ENCODE measurements at regions not wholly inside any gene's neighbourhood (a gene's known extent, or its start where the extent isn't known, plus 50 kb on each side); places are given as distances from the start of the nearest gene placed in this dataset.

- WGBS, 3 donors, result 79 to 88% (median 85%) methylated on average over 4 of the region's 4 CpGs
- intact Hi-C loops (cut with DNase I), result no loop called here
These were observed 479.8 kb upstream of the MKI67 start for GRCh38 chr10:128606055-128606454.

DNA sequence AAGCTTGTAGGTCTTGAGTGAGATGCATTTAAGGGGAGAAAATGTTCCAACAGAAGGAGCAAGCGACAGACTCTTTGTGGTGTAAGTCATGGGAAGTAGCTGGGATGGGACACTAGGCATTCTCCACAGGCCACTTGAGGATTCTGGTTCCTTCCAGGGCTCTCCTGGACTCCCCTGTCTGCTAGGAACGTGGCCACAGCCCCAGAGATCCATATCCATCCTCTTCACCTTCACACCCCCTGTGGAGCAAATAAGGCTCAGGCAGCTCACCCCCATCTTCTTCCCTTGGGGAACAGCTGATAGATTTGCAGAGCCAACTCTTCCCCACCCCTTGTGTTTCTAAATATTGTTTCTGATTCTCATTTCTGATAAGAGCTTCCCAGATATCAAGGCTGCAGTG lies 482.6 kb upstream of the MKI67 start:
- Histone ChIP-seq H3K4me3 (no peak overlapping the region), H3K27ac (no peak overlapping the region), H3K4me1 (ENCODE audit: insufficient read depth) (no peaks in the 10 kb centered on the region), H3K27me3 (no peaks in the 10 kb centered on the region), H3K36me3 (no peaks in the 10 kb centered on the region), H3K9me3 (no peaks in the 10 kb centered on the region)
- TF ChIP-seq CTCF (IDR thresholded peaks at IDR 0.05) (no peak), EP300 (IDR thresholded peaks at IDR 0.05) (no peak), POLR2A (IDR thresholded peaks at IDR 0.05) (no peak)
- intact Hi-C loops (cut with DNase I), result loop anchor here in 1 of 4 donors (1.0 kb wide), 1 partner anchor 47 kb away; no protein-coding TSS in a partner anchor
- 72 to 82% (median 74%) methylated on average over 2 of the region's 2 CpGs for WGBS, 3 donors
- DNase-seq, result no peak

More at GRCh38 chr10:128606055-128606454, 479.8 kb upstream of the MKI67 start:
- no peak for DNase-seq
- H3K27me3 ChIP-seq, result no peaks in the 10 kb centered on the region
- no peaks in the 10 kb centered on the region for H3K36me3 ChIP-seq
- no peaks in the 10 kb centered on the region for H3K4me1 ChIP-seq (ENCODE audit: insufficient read depth)
- no peaks in the 10 kb centered on the region for H3K9me3 ChIP-seq
- H3K4me3 ChIP-seq, result no peak overlapping the region
- H3K27ac ChIP-seq, result no peak overlapping the region
- no peak for TF ChIP-seq CTCF (IDR thresholded peaks at IDR 0.05)
- no peak for TF ChIP-seq POLR2A (IDR thresholded peaks at IDR 0.05)
- no peak for TF ChIP-seq EP300 (IDR thresholded peaks at IDR 0.05)

DNA sequence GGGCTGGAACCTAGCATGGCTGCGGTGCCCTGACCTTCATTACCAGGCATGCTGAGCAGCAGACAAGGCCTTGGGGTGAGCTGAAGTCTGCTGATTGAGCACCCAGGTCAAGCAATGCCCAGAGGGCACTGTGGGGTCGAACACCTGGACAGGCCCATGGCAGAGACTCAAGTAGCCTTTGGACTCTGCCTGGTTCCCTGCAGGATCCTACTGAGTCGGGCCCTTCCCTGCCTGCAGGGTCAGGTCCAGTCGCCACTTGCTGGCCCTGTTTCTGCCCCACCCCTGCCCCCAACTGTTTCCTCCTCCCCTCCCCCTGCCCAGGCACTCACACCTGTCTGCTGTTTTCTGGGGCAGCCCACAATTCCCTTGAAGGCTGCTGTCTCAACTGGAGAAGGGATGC lies 483.2 kb upstream of the MKI67 start:
- Histone ChIP-seq H3K9me3 (no peaks in the 10 kb centered on the region), H3K27ac (no peak overlapping the region), H3K4me1 (ENCODE audit: insufficient read depth) (no peaks in the 10 kb centered on the region), H3K27me3 (no peaks in the 10 kb centered on the region), H3K4me3 (no peak overlapping the region), H3K36me3 (no peaks in the 10 kb centered on the region)
- no peak for TF ChIP-seq EP300 (IDR thresholded peaks at IDR 0.05)
- no peak for TF ChIP-seq CTCF (IDR thresholded peaks at IDR 0.05)
- TF ChIP-seq POLR2A (IDR thresholded peaks at IDR 0.05), result no peak
- intact Hi-C loops (cut with DNase I), result loop anchor here in 1 of 4 donors (1.0 kb wide), 1 partner anchor 48 kb away; no protein-coding TSS in a partner anchor
- DNase-seq, result no peak
- WGBS, 3 donors, result 86 to 95% (median 93%) methylated on average over 4 of the region's 4 CpGs

GRCh38 chr10:128610113-128610512 lies 483.9 kb upstream of the MKI67 start:
- Histone ChIP-seq H3K27ac (no peak overlapping the region), H3K4me3 (no peak overlapping the region), H3K4me1 (ENCODE audit: insufficient read depth) (no peaks in the 10 kb centered on the region), H3K27me3 (no peaks in the 10 kb centered on the region), H3K9me3 (no peaks in the 10 kb centered on the region), H3K36me3 (no peaks in the 10 kb centered on the region)
- no peak for TF ChIP-seq CTCF (IDR thresholded peaks at IDR 0.05)
- TF ChIP-seq POLR2A (IDR thresholded peaks at IDR 0.05), result no peak
- TF ChIP-seq EP300 (IDR thresholded peaks at IDR 0.05), result no peak
- no peak for DNase-seq
- intact Hi-C loops (cut with DNase I), result no loop called here
- 69 to 85% (median 77%) methylated on average over 4 of the region's 4 CpGs for WGBS, 3 donors

All from ovary (tissue), 7 donors.